ENCODE measurements at regions not wholly inside any gene's neighbourhood (a gene's known extent, or its start where the extent isn't known, plus 50 kb on each side); places are given as distances from the start of the nearest gene placed in this dataset.

GRCh38 chr10:108452533-108452932 lies 1288.0 kb upstream of the SORCS1 start:
- Mint-ChIP-seq H3K4me3 (no peak overlapping the region), H3K4me1 (no peaks in the 10 kb centered on the region)
- H2BK15ac ChIP-seq (ENCODE audit: low read depth, low read length): no peak overlapping the region

More at GRCh38 chr10:108452533-108452932, 1288.0 kb upstream of the SORCS1 start:
- TF ChIP-seq CTCF (conservative IDR thresholded peaks at IDR 0.05): no peak
- H2BK120ac ChIP-seq (ENCODE audit: low read depth, low read length, poor library complexity, severe bottlenecking): no peak overlapping the region
- no peak overlapping the region for H3K27ac ChIP-seq (ENCODE audit: insufficient read length, low read depth, low read length)
- H3K4me1 ChIP-seq (ENCODE audit: insufficient read depth, low read length): no peaks in the 10 kb centered on the region
- Mint-ChIP-seq H3K36me3 (ENCODE audit: insufficient read depth in 1 of 3, low read depth in 3 of 3) (no peaks in the 10 kb centered on the region), H3K27me3 (ENCODE audit: low read depth) (no peaks in the 10 kb centered on the region), H3K27ac (no peak overlapping the region), H3K9me3 (no peaks in the 10 kb centered on the region)
- no peak overlapping the region for H2AK5ac ChIP-seq (ENCODE audit: insufficient read length, low read length)
- H3K9me3 ChIP-seq (ENCODE audit: control insufficient read depth, low read depth, low read length): no peaks in the 10 kb centered on the region
- H2AFZ ChIP-seq (ENCODE audit: low read length): no peak overlapping the region
- no peak overlapping the region for H2BK5ac ChIP-seq (ENCODE audit: insufficient read length, low read length)
- no peak overlapping the region for H2BK20ac ChIP-seq (ENCODE audit: low read depth, low read length, poor library complexity, severe bottlenecking)
- no peak overlapping the region for H3K56ac ChIP-seq (ENCODE audit: insufficient read length, low read depth, low read length)
- no peaks in the 10 kb centered on the region for H3K23me2 ChIP-seq (ENCODE audit: insufficient read length, low read depth, low read length, poor library complexity, severe bottlenecking)
- no peak overlapping the region for H3K4ac ChIP-seq (ENCODE audit: low read depth, low read length)
- H3K18ac ChIP-seq (ENCODE audit: insufficient read length, low read depth, low read length): no peak overlapping the region
- H4K8ac ChIP-seq (replicated peaks; ENCODE audit: insufficient read length, low read depth, low read length): no peak overlapping the region
- no peaks in the 10 kb centered on the region for H3K27me3 ChIP-seq (ENCODE audit: insufficient read depth, low read length)
- H4K20me1 ChIP-seq (ENCODE audit: control insufficient read depth, insufficient read depth, insufficient read length): no peaks in the 10 kb centered on the region
- DNase-seq: no peak
- H2BK12ac ChIP-seq (ENCODE audit: insufficient read length, low read depth, low read length): no peak overlapping the region
- H3K4me2 ChIP-seq (ENCODE audit: insufficient read depth, insufficient read length, low read length): no peak overlapping the region
- H3T11ph ChIP-seq (ENCODE audit: low read length): no peak overlapping the region
- no peak overlapping the region for H3K9ac ChIP-seq (ENCODE audit: extremely low read depth, insufficient read length, low read length)
- no CpG with 5 or more reads among the region's 5 CpGs for WGBS (ENCODE audit: extremely low coverage, insufficient read length, low lambda C conversion rate)
- H4K91ac ChIP-seq (ENCODE audit: insufficient read length, low read depth, low read length): no peak overlapping the region
- H3K23ac ChIP-seq (ENCODE audit: insufficient read length, low read depth, low read length): no peak overlapping the region
- no peak overlapping the region for H4K5ac ChIP-seq (ENCODE audit: insufficient read length, low read depth, low read length)
- H3K79me1 ChIP-seq (ENCODE audit: insufficient read depth, low read depth, low read length, poor library complexity, severe bottlenecking): no peaks in the 10 kb centered on the region
- no peak overlapping the region for H3K14ac ChIP-seq (ENCODE audit: insufficient read depth, low read length)
- H3K79me2 ChIP-seq (ENCODE audit: insufficient read depth, low read length): no peaks in the 10 kb centered on the region

Measured in H9 (cell line).